ENCODE measurements at regions not wholly inside any gene's neighbourhood (a gene's known extent, or its start where the extent isn't known, plus 50 kb on each side); places are given as distances from the start of the nearest gene placed in this dataset.
"Not testable (repeated sequence)": the region's sequence is repeated elsewhere in the genome, so short reads cannot be mapped to it uniquely, and the experiment has no call there.

GRCh38 chr16:21422824-21423223 is 144.7 kb upstream of the CRYM start:
- intact Hi-C loops (cut with micrococcal nuclease); H3K27me3 ChIP-seq (replicated peaks in 1 of 4; ENCODE audit: control extremely low read depth in 1 of 4, control insufficient read depth in 3 of 4, insufficient read depth in 4 of 4, low read length in 3 of 4); H3K9ac ChIP-seq (ENCODE audit: low read length); H3K27ac Mint-ChIP-seq; DNase-seq; H3K4me1 Mint-ChIP-seq; H3K4me3 Mint-ChIP-seq; H3K36me3 ChIP-seq (replicated peaks in 1 of 2; ENCODE audit: control extremely low read depth in 1 of 2, control insufficient read depth in 1 of 2, extremely low read depth in 1 of 2, insufficient read depth in 2 of 2, low read length in 1 of 2); H3K4me2 ChIP-seq (replicated peaks; ENCODE audit: low read depth, low read length, poor library complexity, severe bottlenecking); H4K20me1 ChIP-seq (ENCODE audit: control insufficient read depth, insufficient read depth, low read length, poor library complexity, severe bottlenecking); H3K4me1 ChIP-seq (ENCODE audit: control insufficient read depth in 2 of 2, insufficient read depth in 2 of 2, low read length in 2 of 2); POLR2A ChIA-PET; H2AFZ ChIP-seq (ENCODE audit: insufficient read depth, low read depth, low read length, poor library complexity, severe bottlenecking); H3K9me3 ChIP-seq (ENCODE audit: control extremely low read depth in 1 of 3, control insufficient read depth in 2 of 3, insufficient read depth in 1 of 3, low read length in 2 of 3); H3K9me3 Mint-ChIP-seq (ENCODE audit: insufficient read depth); CTCF ChIA-PET; H3K27me3 Mint-ChIP-seq; H3K79me2 ChIP-seq (ENCODE audit: control insufficient read depth, insufficient read depth, low read length); H3K4me3 ChIP-seq (ENCODE audit: control extremely low read depth in 1 of 5, extremely low read depth in 1 of 5, insufficient read depth in 1 of 5, low read depth in 2 of 5, low read length in 4 of 5); H3K27ac ChIP-seq (ENCODE audit: low read length in 2 of 2); ATAC-seq (ENCODE audit: low read depth): not testable (repeated sequence)
- WGBS (ENCODE audit: insufficient coverage) = no CpG with 5 or more reads among the region's 7 CpGs

- H3K36me3 ChIP-seq (replicated peaks in 1 of 2; ENCODE audit: control extremely low read depth in 1 of 2, control insufficient read depth in 1 of 2, extremely low read depth in 1 of 2, insufficient read depth in 2 of 2, low read length in 1 of 2); H3K27ac ChIP-seq (ENCODE audit: low read length in 2 of 2); H4K20me1 ChIP-seq (ENCODE audit: control insufficient read depth, insufficient read depth, low read length, poor library complexity, severe bottlenecking); H3K4me2 ChIP-seq (replicated peaks; ENCODE audit: low read depth, low read length, poor library complexity, severe bottlenecking); H2AFZ ChIP-seq (ENCODE audit: insufficient read depth, low read depth, low read length, poor library complexity, severe bottlenecking); POLR2A ChIA-PET; H3K4me3 ChIP-seq (ENCODE audit: control extremely low read depth in 1 of 5, extremely low read depth in 1 of 5, insufficient read depth in 1 of 5, low read depth in 2 of 5, low read length in 4 of 5); DNase-seq; H3K4me1 Mint-ChIP-seq; H3K79me2 ChIP-seq (ENCODE audit: control insufficient read depth, insufficient read depth, low read length); H3K9ac ChIP-seq (ENCODE audit: low read length); ATAC-seq (ENCODE audit: low read depth); H3K27me3 ChIP-seq (replicated peaks in 1 of 4; ENCODE audit: control extremely low read depth in 1 of 4, control insufficient read depth in 3 of 4, insufficient read depth in 4 of 4, low read length in 3 of 4); H3K27ac Mint-ChIP-seq; H3K9me3 ChIP-seq (ENCODE audit: control extremely low read depth in 1 of 3, control insufficient read depth in 2 of 3, insufficient read depth in 1 of 3, low read length in 2 of 3); H3K4me3 Mint-ChIP-seq; H3K9me3 Mint-ChIP-seq (ENCODE audit: insufficient read depth); H3K4me1 ChIP-seq (ENCODE audit: control insufficient read depth in 2 of 2, insufficient read depth in 2 of 2, low read length in 2 of 2); H3K27me3 Mint-ChIP-seq; CTCF ChIA-PET; intact Hi-C loops (cut with micrococcal nuclease): not testable (repeated sequence)
- no CpG with 5 or more reads among the region's 13 CpGs for WGBS (ENCODE audit: insufficient coverage)
Measured at GRCh38 chr16:21404699-21405098, 126.6 kb upstream of the CRYM start.

GRCh38 chr16:21397866-21398265 is 119.8 kb upstream of the CRYM start:
- H2AFZ ChIP-seq (ENCODE audit: insufficient read depth, low read depth, low read length, poor library complexity, severe bottlenecking); H3K36me3 ChIP-seq (replicated peaks in 1 of 2; ENCODE audit: control extremely low read depth in 1 of 2, control insufficient read depth in 1 of 2, extremely low read depth in 1 of 2, insufficient read depth in 2 of 2, low read length in 1 of 2); H3K4me3 Mint-ChIP-seq; H3K9me3 ChIP-seq (ENCODE audit: control extremely low read depth in 1 of 3, control insufficient read depth in 2 of 3, insufficient read depth in 1 of 3, low read length in 2 of 3); H3K4me1 ChIP-seq (ENCODE audit: control insufficient read depth in 2 of 2, insufficient read depth in 2 of 2, low read length in 2 of 2); H3K4me1 Mint-ChIP-seq; CTCF ChIA-PET; H3K9me3 Mint-ChIP-seq (ENCODE audit: insufficient read depth); H3K27ac Mint-ChIP-seq; H3K9ac ChIP-seq (ENCODE audit: low read length); intact Hi-C loops (cut with micrococcal nuclease); H3K27ac ChIP-seq (ENCODE audit: low read length in 2 of 2); H3K4me3 ChIP-seq (ENCODE audit: control extremely low read depth in 1 of 5, extremely low read depth in 1 of 5, insufficient read depth in 1 of 5, low read depth in 2 of 5, low read length in 4 of 5); H3K79me2 ChIP-seq (ENCODE audit: control insufficient read depth, insufficient read depth, low read length); ATAC-seq (ENCODE audit: low read depth); H3K27me3 Mint-ChIP-seq; H3K27me3 ChIP-seq (replicated peaks in 1 of 4; ENCODE audit: control extremely low read depth in 1 of 4, control insufficient read depth in 3 of 4, insufficient read depth in 4 of 4, low read length in 3 of 4); DNase-seq; H3K4me2 ChIP-seq (replicated peaks; ENCODE audit: low read depth, low read length, poor library complexity, severe bottlenecking); POLR2A ChIA-PET; H4K20me1 ChIP-seq (ENCODE audit: control insufficient read depth, insufficient read depth, low read length, poor library complexity, severe bottlenecking): not testable (repeated sequence)
- no CpG with 5 or more reads among the region's 5 CpGs for WGBS (ENCODE audit: insufficient coverage)

- H3K4me3 Mint-ChIP-seq; H3K9me3 ChIP-seq (ENCODE audit: control extremely low read depth in 1 of 3, control insufficient read depth in 2 of 3, insufficient read depth in 1 of 3, low read length in 2 of 3); DNase-seq; H3K9me3 Mint-ChIP-seq (ENCODE audit: insufficient read depth); H3K27ac ChIP-seq (ENCODE audit: low read length in 2 of 2); H3K4me1 Mint-ChIP-seq; ATAC-seq (ENCODE audit: low read depth); H3K36me3 ChIP-seq (replicated peaks in 1 of 2; ENCODE audit: control extremely low read depth in 1 of 2, control insufficient read depth in 1 of 2, extremely low read depth in 1 of 2, insufficient read depth in 2 of 2, low read length in 1 of 2); H4K20me1 ChIP-seq (ENCODE audit: control insufficient read depth, insufficient read depth, low read length, poor library complexity, severe bottlenecking); H3K4me1 ChIP-seq (ENCODE audit: control insufficient read depth in 2 of 2, insufficient read depth in 2 of 2, low read length in 2 of 2); H3K27ac Mint-ChIP-seq; H3K27me3 Mint-ChIP-seq; H3K4me2 ChIP-seq (replicated peaks; ENCODE audit: low read depth, low read length, poor library complexity, severe bottlenecking); intact Hi-C loops (cut with micrococcal nuclease); CTCF ChIA-PET; POLR2A ChIA-PET; H2AFZ ChIP-seq (ENCODE audit: insufficient read depth, low read depth, low read length, poor library complexity, severe bottlenecking); H3K4me3 ChIP-seq (ENCODE audit: control extremely low read depth in 1 of 5, extremely low read depth in 1 of 5, insufficient read depth in 1 of 5, low read depth in 2 of 5, low read length in 4 of 5); H3K27me3 ChIP-seq (replicated peaks in 1 of 4; ENCODE audit: control extremely low read depth in 1 of 4, control insufficient read depth in 3 of 4, insufficient read depth in 4 of 4, low read length in 3 of 4); H3K9ac ChIP-seq (ENCODE audit: low read length); H3K79me2 ChIP-seq (ENCODE audit: control insufficient read depth, insufficient read depth, low read length): not testable (repeated sequence)
- no CpG with 5 or more reads among the region's 4 CpGs for WGBS (ENCODE audit: insufficient coverage)
Measured at GRCh38 chr16:21396545-21396944, 118.5 kb upstream of the CRYM start.
